BE2C (cell line): ENCODE measurements at regions not wholly inside any gene's neighbourhood (a gene's known extent, or its start where the extent isn't known, plus 50 kb on each side); places are given as distances from the start of the nearest gene placed in this dataset.

ENCODE experiments used
- DNase-seq: peaks from one replicate; pipeline ENCODE4 v3.0.0-alpha.2; 2020
- H3K27me3 ChIP-seq: fragments of 250-450 bp; sonication (Bioruptor Pico); 2 replicates; pipeline ENCODE4 v1.5.1; 2020; ENCODE audit warnings: mild to moderate bottlenecking
- H3K36me3 ChIP-seq: fragments of 250-450 bp; sonication (Bioruptor Pico); 2 replicates; pipeline ENCODE4 v1.5.1; 2020; ENCODE audit warnings: mild to moderate bottlenecking
- H3K4me1 ChIP-seq: fragments of 250-450 bp; sonication (Bioruptor Pico); 2 replicates; pipeline ENCODE4 v1.5.1; 2020
- H3K4me3 ChIP-seq: 2 replicates; pipeline ENCODE4 v1.5.1; 2011; ENCODE audit warnings: low read depth, low read length
- H3K9me3 ChIP-seq: fragments of 250-450 bp; sonication (Bioruptor Pico); 2 replicates; pipeline ENCODE4 v1.5.1; 2020
- TF ChIP-seq, protein P1 (sequence below): IDR thresholded peaks from 2 replicates; pipeline ENCODE4 v1.5.1; 2012; ENCODE audit warnings: mild to moderate bottlenecking, low read depth, low read length

DNA sequence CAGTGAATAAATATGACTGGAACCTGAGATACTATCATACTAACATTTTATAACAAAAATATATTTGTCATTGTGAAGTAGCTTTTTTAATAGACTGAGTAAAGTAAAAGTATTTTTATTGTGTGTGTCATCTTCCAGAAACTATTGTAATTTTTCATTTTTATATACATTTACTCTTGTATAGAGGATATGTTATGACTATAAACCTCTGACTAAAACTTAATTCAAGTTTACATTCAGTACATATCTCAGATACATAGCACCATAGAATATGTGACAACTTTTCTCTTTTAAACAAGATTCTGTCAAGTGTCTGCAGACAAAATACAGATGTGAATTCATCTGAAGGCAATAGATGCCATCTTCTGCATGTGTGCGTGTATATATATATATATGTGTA lies 704.3 kb downstream of the SLITRK1 start:
- Histone ChIP-seq H3K9me3 (no peaks in the 10 kb centered on the region), H3K36me3 (no peaks in the 10 kb centered on the region), H3K4me1 (no peaks in the 10 kb centered on the region), H3K4me3 (no peak overlapping the region), H3K27me3 (no peaks in the 10 kb centered on the region)
- TF ChIP-seq, protein P1, sequence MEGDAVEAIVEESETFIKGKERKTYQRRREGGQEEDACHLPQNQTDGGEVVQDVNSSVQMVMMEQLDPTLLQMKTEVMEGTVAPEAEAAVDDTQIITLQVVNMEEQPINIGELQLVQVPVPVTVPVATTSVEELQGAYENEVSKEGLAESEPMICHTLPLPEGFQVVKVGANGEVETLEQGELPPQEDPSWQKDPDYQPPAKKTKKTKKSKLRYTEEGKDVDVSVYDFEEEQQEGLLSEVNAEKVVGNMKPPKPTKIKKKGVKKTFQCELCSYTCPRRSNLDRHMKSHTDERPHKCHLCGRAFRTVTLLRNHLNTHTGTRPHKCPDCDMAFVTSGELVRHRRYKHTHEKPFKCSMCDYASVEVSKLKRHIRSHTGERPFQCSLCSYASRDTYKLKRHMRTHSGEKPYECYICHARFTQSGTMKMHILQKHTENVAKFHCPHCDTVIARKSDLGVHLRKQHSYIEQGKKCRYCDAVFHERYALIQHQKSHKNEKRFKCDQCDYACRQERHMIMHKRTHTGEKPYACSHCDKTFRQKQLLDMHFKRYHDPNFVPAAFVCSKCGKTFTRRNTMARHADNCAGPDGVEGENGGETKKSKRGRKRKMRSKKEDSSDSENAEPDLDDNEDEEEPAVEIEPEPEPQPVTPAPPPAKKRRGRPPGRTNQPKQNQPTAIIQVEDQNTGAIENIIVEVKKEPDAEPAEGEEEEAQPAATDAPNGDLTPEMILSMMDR: no peak
- no peak for DNase-seq

DNA sequence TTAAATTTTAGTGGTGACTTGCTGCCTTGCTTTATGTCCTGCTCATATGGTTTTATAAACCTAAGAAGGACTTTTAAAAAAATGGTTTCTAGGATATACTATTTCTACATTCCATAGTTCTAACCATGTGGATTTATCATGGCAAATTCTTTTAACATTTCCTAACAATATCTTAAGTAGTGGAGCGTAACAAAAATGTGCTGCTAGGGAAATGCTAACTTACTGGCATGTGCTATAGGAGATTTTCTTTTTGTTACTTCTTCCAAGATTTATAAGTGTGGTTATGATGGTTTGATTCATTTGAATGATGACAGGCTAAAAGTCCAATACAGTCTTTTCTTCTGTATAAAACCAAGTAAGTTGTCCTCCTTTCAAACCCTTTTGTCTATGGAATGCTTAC lies 713.7 kb downstream of the SLITRK1 start:
- H3K27me3 ChIP-seq: no peaks in the 10 kb centered on the region
- no peak overlapping the region for H3K4me3 ChIP-seq
- H3K4me1 ChIP-seq: peaks cover 9% of the 10 kb centered on the region
- H3K9me3 ChIP-seq: no peaks in the 10 kb centered on the region
- H3K36me3 ChIP-seq: no peaks in the 10 kb centered on the region
- DNase-seq: no peak
- TF ChIP-seq, protein P1: no peak

DNA sequence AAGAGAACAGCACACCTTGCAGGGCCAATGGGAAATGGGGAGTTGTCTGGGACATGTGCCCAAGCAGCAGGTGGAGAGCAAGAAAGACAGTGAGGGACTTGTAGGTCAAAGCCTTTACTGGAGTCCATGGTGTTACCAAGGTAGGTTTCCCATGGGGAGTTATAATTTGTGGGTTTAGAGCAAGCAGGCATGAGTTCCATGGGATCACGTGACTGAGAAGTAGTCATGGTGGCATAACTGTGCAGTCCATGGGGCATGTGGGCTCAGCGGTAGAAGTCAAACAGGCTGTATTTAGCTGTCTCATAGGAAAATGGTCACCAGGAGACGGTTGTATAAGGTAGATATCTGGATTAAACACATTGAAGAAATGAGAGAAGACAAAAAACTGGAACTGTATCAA lies 715.1 kb downstream of the SLITRK1 start:
- H3K4me1 ChIP-seq: peaks cover 9% of the 10 kb centered on the region
- DNase-seq: no peak

DNA sequence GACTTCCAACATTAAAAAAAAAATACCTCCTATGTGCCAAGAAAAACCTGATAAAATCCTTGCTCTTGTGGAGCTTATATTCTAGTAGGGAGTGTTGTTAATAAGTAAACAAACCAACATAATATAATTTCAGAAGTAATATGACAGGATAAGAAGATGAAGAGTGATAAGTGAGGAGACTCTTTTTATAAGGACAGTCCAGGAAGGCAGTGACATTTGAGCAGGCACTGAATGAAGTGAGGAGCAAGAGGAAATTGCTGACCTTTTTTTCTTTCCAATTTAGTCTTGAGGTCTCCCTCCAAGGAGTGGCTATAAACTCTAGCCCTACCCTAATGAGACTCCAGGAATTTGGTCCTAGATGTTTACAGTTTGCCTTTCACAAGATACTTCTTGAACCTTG lies 715.7 kb downstream of the SLITRK1 start:
- Histone ChIP-seq H3K4me1 (peaks cover 9% of the 10 kb centered on the region), H3K4me3 (no peak overlapping the region), H3K36me3 (no peaks in the 10 kb centered on the region), H3K27me3 (no peaks in the 10 kb centered on the region), H3K9me3 (no peaks in the 10 kb centered on the region)
- TF ChIP-seq, protein P1: no peak
- no peak for DNase-seq

More for the DNA sequence above, 715.1 kb downstream of the SLITRK1 start:
- Histone ChIP-seq H3K36me3 (no peaks in the 10 kb centered on the region), H3K4me3 (no peak overlapping the region), H3K27me3 (no peaks in the 10 kb centered on the region), H3K9me3 (no peaks in the 10 kb centered on the region)
- TF ChIP-seq, protein P1: no peak

DNA sequence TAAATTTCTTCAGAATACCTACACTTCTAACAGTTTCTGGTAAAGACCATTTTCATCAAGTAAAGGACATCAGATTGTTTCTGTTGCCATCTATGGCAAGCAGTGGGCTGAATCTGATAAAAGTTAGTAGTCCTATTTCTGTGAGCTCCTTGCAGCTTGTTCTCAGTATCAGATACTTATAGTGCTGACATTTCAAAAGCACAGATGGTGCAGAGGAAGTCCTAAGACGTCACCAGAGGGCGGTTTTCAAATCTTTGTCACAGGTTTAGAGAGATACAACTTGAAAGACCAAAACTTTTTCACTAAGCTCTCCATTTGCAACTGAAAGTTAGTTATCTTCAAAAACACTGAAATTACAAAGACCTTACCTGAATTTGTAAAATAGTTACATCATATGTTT lies 719.8 kb downstream of the SLITRK1 start:
- Histone ChIP-seq H3K4me3 (no peak overlapping the region), H3K36me3 (no peaks in the 10 kb centered on the region), H3K4me1 (peaks cover 9% of the 10 kb centered on the region), H3K27me3 (no peaks in the 10 kb centered on the region), H3K9me3 (no peaks in the 10 kb centered on the region)
- no peak for DNase-seq
- TF ChIP-seq, protein P1: no peak

DNA sequence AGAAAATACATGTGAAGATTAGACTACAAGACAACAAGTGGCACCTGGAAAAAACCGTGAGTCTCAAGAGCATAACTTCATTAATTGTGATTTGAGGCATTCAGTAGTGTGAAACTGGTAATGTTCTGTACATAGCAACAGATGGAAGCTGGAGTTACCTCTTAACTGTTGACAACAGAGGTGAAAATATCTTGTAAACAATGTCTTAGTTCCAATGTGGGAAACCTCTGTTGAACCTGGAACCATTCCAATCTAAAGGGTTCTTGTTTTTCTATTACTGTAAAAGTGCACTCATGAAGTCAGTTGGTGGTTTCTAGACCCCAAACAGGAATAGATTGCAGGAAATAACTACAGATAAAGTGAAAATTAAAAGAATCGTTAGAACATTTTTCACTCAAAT lies 728.4 kb downstream of the SLITRK1 start:
- Histone ChIP-seq H3K36me3 (no peaks in the 10 kb centered on the region), H3K27me3 (no peaks in the 10 kb centered on the region), H3K9me3 (no peaks in the 10 kb centered on the region), H3K4me1 (no peaks in the 10 kb centered on the region; the same call in 1 of the 2 replicates), H3K4me3 (no peak overlapping the region)
- DNase-seq: no peak
- TF ChIP-seq, protein P1: no peak
